SK-N-SH treated with all-trans-retinoic acid at 6 μM for 48 hours (cell line): ENCODE measurements at regions not wholly inside any gene's neighbourhood (a gene's known extent, or its start where the extent isn't known, plus 50 kb on each side); places are given as distances from the start of the nearest gene placed in this dataset.

Experiments used
- ARNTL ChIP-seq: fragments of 450-650 bp; formaldehyde crosslinking; IDR thresholded peaks from 2 replicates; pipeline ENCODE4 v1.5.0; 2020; ENCODE audit warnings: low read depth, mild to moderate bottlenecking, moderate library complexity, borderline replicate concordance
- BACH2 ChIP-seq: fragments of 250-450 bp; sonication (Bioruptor Pico); IDR thresholded peaks from 2 replicates; pipeline ENCODE4 v1.9.0; 2021; ENCODE audit warnings: mild to moderate bottlenecking, borderline replicate concordance
- CREB5 ChIP-seq: fragments of 250-450 bp; sonication (Bioruptor Pico); IDR thresholded peaks from 2 replicates; pipeline ENCODE4 v1.5.1; 2020; ENCODE audit warnings: low read depth, mild to moderate bottlenecking, moderate library complexity
- CSRNP3 ChIP-seq: fragments of 250-450 bp; sonication (Bioruptor Pico); IDR thresholded peaks from 2 replicates; pipeline ENCODE4 v1.5.1; 2021; ENCODE audit warnings: mild to moderate bottlenecking, moderate library complexity
- ISL1 ChIP-seq: fragments of 250-450 bp; sonication (Bioruptor Pico); IDR thresholded peaks from 2 replicates; pipeline ENCODE4 v2.1.2; 2022; ENCODE audit warnings: mild to moderate bottlenecking, moderate library complexity
- POU6F1 ChIP-seq: fragments of 250-450 bp; sonication (Bioruptor Pico); IDR thresholded peaks from 2 replicates; pipeline ENCODE4 v1.8.0; 2021; ENCODE audit warnings: low read depth, mild to moderate bottlenecking, moderate library complexity, borderline replicate concordance
- PPARA ChIP-seq: fragments of 250-450 bp; sonication (Bioruptor Pico); IDR thresholded peaks from 2 replicates; pipeline ENCODE4 v1.5.0; 2020; ENCODE audit warnings: mild to moderate bottlenecking, borderline replicate concordance
- RARB ChIP-seq: fragments of 250-450 bp; sonication (Bioruptor Pico); IDR thresholded peaks from 2 replicates; pipeline ENCODE4 v1.8.0; 2021; ENCODE audit warnings: mild to moderate bottlenecking, moderate library complexity
- ZFP3 ChIP-seq: fragments of 250-450 bp; sonication (Bioruptor Pico); IDR thresholded peaks from 2 replicates; pipeline ENCODE4 v1.5.0; 2020; ENCODE audit warnings: mild to moderate bottlenecking, moderate library complexity
- ZFP30 ChIP-seq: fragments of 450-650 bp; formaldehyde crosslinking; IDR thresholded peaks from 2 replicates; pipeline ENCODE4 v1.5.0; 2022; ENCODE audit warnings: mild to moderate bottlenecking, moderate library complexity
- ZNF8 ChIP-seq: fragments of 450-650 bp; formaldehyde crosslinking; IDR thresholded peaks from 2 replicates; pipeline ENCODE4 v1.5.0; 2020; ENCODE audit warnings: mild to moderate bottlenecking, moderate library complexity
- TF ChIP-seq, protein P1 (sequence below): fragments of 250-450 bp; sonication (Bioruptor Pico); IDR thresholded peaks from 2 replicates; pipeline ENCODE4 v1.8.0; 2020; ENCODE audit warnings: mild to moderate bottlenecking, moderate library complexity, borderline replicate concordance

DNA sequence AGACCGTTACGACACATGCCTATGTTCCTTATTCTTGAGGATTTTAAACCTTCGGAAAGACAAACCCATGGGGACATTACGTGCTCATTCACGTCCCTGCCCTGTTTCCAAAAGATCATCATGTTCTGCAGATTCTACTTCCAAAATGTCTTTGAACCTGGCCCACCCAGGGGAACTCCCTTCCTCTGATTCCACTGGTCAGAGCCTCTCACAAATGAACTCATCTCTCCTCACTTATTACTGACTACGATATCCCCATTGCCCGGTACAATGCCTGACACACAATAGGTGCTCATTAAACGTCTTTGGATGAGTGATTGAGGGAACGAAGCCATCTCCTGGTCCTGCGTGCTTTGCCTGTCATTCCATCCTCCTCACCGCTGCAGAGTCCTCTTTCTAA is 168.3 kb upstream of the RNF32 start:
- TF ChIP-seq BACH2 (CRISPR knock-in tag) = no peak
- TF ChIP-seq CSRNP3 = no peak
- no peak for TF ChIP-seq ARNTL
- no peak for TF ChIP-seq RARB
- no peak for TF ChIP-seq PPARA (CRISPR knock-in tag)
- no peak for TF ChIP-seq ISL1 (CRISPR knock-in tag)
- TF ChIP-seq POU6F1 (CRISPR knock-in tag) = no peak
- TF ChIP-seq CREB5 (CRISPR knock-in tag) = no peak
- TF ChIP-seq, protein P1, sequence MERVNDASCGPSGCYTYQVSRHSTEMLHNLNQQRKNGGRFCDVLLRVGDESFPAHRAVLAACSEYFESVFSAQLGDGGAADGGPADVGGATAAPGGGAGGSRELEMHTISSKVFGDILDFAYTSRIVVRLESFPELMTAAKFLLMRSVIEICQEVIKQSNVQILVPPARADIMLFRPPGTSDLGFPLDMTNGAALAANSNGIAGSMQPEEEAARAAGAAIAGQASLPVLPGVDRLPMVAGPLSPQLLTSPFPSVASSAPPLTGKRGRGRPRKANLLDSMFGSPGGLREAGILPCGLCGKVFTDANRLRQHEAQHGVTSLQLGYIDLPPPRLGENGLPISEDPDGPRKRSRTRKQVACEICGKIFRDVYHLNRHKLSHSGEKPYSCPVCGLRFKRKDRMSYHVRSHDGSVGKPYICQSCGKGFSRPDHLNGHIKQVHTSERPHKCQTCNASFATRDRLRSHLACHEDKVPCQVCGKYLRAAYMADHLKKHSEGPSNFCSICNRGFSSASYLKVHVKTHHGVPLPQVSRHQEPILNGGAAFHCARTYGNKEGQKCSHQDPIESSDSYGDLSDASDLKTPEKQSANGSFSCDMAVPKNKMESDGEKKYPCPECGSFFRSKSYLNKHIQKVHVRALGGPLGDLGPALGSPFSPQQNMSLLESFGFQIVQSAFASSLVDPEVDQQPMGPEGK (CRISPR knock-in tag) = no peak
- TF ChIP-seq ZFP30 = no peak
- TF ChIP-seq ZNF8 = no peak
- TF ChIP-seq ZFP3 = no peak
